Heart left ventricle (tissue), 13 donors: ENCODE measurements at regions not wholly inside any gene's neighbourhood (a gene's known extent, or its start where the extent isn't known, plus 50 kb on each side); places are given as distances from the start of the nearest gene placed in this dataset.

Source experiments
- POLR2A ChIP-seq, 2 donors: fragments of 450-650 bp; IDR thresholded peaks; one replicate each; pipeline ENCODE4 v1.6.1; 2017; ENCODE audit warnings: antibody characterized with exemption in 2 of 2, mild to moderate bottlenecking in 2 of 2, moderate library complexity in 2 of 2
- TF ChIP-seq, protein P1 (sequence below), 12 donors: fragments of 200-600 bp; sonication (generic) in 4 of 12; IDR thresholded peaks; one replicate each; pipeline versions ENCODE4 v1.5.0 to v1.8.0; 2018 to 2022; ENCODE audit warnings: antibody characterized with exemption in 12 of 12, mild to moderate bottlenecking in 5 of 12
- donor health status: ischemic (EF 13 %, LVEDD 7.1; RV severe dilation, severe dysfunction).
- donor health status: DM: no; HTN: yes; CAD: no.
- donor health status: DM: no; HTN: no; CAD: no.
- donor health status: ischemic (EF 25% LVEDD 6.9; RV normal size, moderate dysfunction).
- donor health status: ischemic (EF 25% LVEDD 5.7; RV mildly dilated, moderate dysfunction).
- donor health status: ischemic (EF 35%, LVEDD 5.7; RV mildly dilated, moderate dysfunction).
- donor health status: nonischemic (EF 11% LVEDD 7.7; RV severe dilation, severe dysfunction).
- donor health status: DM: yes; HTN: yes; CAD: no.
- donor health status: PGD.
- donor health status: ischemic (EF 29% LVEDD 5.4; RV normal size, mild dysfunction).
- donor health status: nonischemic (EF 23%, LVEDD 6.1; RV moderate dilation, normal function).

DNA sequence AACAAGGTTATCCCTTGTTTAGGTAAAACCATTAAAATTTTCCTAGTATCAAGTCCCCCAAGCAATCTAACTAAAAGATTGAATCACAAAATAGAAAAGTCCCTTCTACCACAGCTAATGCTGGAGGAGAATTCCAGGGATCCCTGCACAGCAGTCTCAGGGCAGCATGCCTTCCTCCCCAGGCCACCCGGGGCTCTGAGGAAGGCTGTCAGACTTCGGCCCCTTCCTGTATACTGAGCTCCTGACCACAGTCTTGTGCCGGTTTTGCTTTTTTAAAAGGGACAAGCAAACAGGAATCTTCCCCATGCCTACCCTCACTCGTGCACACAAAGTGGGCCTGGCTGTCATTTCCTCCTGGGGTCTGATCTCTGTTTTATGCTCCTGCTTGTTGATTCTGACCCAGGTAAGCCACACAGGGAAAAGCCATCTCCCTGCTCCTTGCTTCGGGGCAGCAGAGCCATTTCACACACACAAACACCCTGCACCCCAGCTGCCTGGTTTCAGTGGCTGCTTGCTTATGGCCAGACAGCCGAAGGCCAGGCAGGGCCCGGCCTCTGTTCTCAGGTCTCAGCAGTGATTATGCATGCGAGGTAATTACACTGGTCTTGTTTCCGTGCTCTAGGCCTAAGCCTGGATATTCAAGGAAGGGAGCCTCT is 211.9 kb downstream of the NXNL2 start:
- TF ChIP-seq, protein P1, sequence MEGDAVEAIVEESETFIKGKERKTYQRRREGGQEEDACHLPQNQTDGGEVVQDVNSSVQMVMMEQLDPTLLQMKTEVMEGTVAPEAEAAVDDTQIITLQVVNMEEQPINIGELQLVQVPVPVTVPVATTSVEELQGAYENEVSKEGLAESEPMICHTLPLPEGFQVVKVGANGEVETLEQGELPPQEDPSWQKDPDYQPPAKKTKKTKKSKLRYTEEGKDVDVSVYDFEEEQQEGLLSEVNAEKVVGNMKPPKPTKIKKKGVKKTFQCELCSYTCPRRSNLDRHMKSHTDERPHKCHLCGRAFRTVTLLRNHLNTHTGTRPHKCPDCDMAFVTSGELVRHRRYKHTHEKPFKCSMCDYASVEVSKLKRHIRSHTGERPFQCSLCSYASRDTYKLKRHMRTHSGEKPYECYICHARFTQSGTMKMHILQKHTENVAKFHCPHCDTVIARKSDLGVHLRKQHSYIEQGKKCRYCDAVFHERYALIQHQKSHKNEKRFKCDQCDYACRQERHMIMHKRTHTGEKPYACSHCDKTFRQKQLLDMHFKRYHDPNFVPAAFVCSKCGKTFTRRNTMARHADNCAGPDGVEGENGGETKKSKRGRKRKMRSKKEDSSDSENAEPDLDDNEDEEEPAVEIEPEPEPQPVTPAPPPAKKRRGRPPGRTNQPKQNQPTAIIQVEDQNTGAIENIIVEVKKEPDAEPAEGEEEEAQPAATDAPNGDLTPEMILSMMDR (IDR thresholded peaks at IDR 0.05): no peak
- TF ChIP-seq POLR2A (IDR thresholded peaks at IDR 0.05): no peak
